ENCODE measurements at regions not wholly inside any gene's neighbourhood (a gene's known extent, or its start where the extent isn't known, plus 50 kb on each side); places are given as distances from the start of the nearest gene placed in this dataset.

DNA sequence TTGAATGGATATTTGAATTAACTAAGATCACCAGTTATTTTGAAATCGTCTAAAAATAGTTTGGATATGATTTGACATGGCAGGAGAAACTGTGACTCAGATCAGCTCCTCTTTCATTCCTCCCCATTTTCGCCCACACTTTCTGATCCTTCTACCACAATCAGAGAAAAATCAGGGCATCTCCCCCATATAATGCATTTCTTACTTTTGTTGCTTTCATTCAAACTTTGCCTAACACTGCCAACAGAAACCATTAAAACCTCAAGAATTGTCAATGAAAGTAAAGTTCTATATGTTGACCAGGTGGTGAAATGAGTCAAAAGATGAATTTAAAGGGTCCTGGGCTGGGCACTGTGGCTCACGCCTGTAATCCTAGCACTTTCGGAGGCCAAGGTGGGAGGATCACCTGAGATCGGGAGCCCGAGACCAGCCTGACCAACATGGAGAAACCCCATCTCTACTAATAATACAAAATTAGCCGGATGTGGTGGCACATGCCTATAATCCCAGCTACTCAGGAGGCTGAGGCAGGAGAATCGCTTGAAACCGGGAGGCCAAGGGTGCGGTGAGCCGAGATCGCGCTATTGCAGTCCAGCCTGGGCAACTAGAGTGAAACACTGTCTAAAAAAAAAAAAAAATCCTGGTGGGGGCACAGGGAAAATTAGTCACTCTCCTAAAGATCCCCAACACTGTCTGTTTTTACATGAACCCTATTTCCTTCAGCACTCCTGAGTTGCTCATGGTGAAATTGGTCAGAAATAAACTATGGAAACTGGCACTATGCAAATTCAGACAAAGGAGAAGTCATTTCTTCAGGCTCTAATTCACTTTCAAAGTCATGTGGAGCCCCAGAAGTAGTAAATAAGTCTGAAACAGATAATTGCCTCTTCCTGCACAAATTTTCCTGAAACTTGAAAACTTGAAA is 122.8 kb upstream of the NOCT start:
- DNase-seq = no peak
- TF ChIP-seq POLR2A (IDR thresholded peaks at IDR 0.05; ENCODE audit: low read length) = no peak
- no peak for TF ChIP-seq GATA1 (IDR thresholded peaks at IDR 0.05; ENCODE audit: low read depth, low read length)

DNA sequence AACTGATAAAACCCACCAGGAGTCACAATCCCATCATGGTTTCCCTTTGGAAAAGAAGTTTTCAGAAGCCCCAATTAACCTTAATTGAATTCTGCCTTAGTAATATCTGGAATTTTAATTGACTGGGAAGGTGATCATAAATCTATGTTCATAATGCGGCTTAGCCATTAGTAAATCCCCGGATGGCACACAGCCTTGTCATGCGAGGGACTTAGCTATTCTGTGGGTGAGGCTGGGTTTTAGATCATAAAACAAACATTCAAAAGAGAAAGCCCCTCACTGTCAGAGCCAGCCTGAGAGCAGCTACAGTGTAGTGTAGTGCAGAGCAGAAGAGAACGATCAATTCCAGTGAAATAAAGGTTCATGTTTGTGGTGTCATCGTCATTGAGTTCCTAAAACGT is 124.0 kb upstream of the NOCT start:
- TF ChIP-seq POLR2A (IDR thresholded peaks at IDR 0.05; ENCODE audit: low read length) (no peak), GATA1 (IDR thresholded peaks at IDR 0.05; ENCODE audit: low read depth, low read length) (no peak)
- DNase-seq = no peak

DNA sequence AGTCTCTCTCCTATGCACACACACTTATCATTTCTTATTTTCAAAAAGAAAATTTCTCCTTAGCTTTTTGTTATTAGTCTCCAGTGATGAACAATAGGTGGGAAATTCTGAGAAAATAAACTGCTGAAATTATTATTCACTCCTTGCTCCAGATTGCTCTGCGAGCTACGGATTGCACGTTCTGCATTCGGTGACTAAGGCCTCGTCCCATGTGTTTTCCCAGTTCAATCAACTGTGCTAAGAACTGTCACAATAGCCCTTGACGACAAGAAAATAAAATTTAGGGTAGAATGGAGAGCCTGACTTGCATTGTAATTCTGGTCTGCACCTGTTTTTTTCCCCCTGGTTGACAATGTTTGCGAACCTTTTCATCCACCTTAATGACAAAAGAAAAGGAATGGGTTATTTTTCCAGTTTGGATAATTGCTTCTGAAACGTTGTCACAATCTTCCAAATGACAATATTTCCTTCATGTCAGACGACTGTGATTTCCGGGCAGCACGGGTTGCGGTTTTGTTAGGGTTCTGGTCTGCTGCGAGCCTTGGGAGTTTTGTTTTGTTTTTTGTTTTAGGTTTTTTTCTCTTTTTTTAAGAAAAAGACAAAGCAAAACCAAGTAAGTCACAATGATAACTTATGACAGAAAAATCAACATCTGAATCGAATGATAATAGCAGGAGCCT is 124.5 kb upstream of the NOCT start:
- DNase-seq = no peak
- TF ChIP-seq GATA1 (IDR thresholded peaks at IDR 0.05; ENCODE audit: low read depth, low read length) (no peak), POLR2A (IDR thresholded peaks at IDR 0.05; ENCODE audit: low read length) (no peak)

DNA sequence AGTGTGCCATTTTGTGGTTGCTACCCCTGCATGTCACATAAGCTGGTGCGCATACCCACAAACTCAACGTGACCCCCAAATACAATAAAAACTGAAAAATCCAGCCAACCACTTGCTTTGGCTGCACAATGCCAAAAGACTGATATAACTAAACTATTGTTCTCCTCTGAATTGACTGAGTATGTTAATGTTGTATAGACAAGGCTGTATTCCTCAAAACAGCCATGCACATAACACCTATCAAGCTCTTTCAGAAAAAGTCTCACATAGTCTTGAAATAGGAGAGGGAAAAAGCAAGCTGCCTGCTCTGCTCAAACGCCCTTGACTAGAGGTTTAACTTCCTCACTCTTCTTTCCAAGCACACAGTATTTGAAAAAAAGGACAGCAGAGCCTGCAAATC is 126.4 kb upstream of the NOCT start:
- no peak for DNase-seq
- TF ChIP-seq POLR2A (IDR thresholded peaks at IDR 0.05; ENCODE audit: low read length) = no peak
- no peak for TF ChIP-seq GATA1 (IDR thresholded peaks at IDR 0.05; ENCODE audit: low read depth, low read length)

DNA sequence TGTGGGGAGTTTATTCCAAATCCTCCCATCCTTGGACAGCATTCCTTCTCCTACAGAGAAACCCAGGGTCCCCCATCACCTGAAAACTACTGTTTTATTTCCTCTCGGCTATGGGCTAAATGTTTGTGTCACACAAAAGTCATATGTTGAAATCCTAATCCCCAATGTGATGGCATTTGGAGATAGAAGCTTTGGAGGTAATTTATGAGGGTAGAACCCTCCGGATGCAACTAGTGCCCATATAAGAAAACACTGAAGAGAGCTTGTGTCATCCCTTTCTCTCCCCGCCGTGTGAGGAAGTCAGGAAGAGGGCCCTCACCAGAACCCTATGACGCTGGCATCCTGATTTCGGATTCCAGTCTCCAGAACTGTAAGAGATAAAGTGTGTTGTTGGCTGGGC is 127.8 kb upstream of the NOCT start:
- no peak for DNase-seq
- no peak for TF ChIP-seq POLR2A (IDR thresholded peaks at IDR 0.05; ENCODE audit: low read length)
- no peak for TF ChIP-seq GATA1 (IDR thresholded peaks at IDR 0.05; ENCODE audit: low read depth, low read length)

DNA sequence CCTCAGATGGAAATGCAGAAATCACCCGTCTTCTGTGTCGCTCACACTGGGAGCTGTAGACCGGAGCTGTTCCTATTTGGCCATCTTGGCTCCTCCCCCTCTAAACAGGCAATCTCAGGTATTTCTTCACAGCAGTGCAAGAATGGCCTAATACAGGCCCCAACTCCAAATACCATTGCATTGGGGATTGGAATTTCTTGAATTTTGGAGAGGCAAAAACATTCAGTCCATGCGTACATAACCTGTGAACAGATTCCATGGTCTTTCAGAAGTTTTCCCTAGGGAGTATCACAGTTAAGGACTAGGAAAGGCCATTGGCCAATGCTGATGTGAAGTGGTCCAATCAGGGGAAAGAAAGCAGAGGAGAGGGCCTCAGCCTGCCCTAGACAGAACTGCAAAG is 128.2 kb upstream of the NOCT start:
- TF ChIP-seq GATA1 (IDR thresholded peaks at IDR 0.05; ENCODE audit: low read depth, low read length) = no peak
- no peak for TF ChIP-seq POLR2A (IDR thresholded peaks at IDR 0.05; ENCODE audit: low read length)
- no peak for DNase-seq

DNA sequence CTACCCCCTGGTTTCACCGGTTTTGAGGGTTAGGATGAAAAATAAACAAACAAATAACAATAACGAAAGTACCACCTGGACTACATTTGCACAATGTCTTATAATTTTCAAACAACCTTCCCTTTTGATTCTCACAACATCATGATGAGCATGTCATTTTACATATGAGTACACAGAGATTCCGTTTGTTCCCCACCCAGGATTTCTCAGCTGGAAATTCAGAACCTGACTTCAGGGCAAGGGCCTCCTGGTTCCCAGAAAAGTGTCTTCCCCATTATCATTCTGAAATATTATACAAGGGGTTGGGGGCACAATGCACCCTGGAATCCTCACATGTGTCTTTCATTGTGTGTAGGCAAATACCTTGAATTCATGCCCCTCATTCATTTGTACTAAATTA is 135.8 kb upstream of the NOCT start:
- no peak for DNase-seq
- TF ChIP-seq POLR2A (IDR thresholded peaks at IDR 0.05; ENCODE audit: low read length) = no peak
- no peak for TF ChIP-seq GATA1 (IDR thresholded peaks at IDR 0.05; ENCODE audit: low read depth, low read length)

DNA sequence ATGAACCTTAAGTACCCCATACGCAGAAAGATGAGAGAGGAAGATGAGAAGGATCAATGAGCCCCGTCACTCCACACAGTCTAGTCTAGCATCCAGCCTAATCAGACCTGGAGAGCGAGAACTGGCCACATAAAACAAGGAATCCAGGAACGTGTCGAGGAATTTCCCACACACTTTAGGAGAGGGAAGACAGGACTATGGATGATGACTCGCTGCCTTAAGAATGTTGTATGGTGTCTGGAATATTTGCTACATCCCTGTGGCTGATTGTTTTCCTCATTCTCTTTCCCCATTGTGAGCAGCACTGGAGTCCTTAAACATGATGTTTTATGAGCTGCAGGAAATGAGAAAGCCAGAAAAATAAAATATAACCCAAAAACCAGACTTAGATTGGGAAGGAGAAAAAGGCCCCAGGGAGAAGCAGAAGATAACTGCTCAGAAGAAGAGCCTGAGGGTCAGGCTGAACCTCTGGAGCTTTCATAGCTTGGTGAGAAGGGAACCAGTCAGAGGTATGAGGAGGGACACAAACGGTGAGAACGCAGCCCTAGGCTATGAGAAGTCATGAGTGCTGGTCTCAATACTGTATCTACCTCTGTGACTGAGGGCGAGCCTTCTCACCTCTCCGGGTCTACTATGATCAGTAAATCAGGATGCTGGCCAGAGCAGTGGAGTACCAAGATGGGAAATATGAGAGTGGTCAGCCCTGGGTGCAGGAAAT is 139.5 kb upstream of the NOCT start:
- DNase-seq = no peak

DNA sequence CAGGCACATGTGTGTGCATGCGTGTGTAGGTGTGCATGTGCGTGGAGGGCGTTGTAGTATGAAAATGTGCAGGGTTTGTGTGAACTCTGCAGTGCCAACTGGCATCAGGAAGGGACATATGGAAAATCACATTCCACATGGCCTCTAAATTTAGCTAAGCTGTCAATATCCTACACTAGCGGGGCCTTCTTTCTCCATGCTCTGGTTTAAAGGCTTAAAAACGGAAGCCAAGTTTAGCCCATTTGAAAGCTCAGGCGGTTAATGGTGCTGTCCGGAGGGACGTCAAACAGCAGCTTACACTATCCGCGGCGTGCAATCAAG is 144.1 kb upstream of the NOCT start:
- no peak for TF ChIP-seq POLR2A (IDR thresholded peaks at IDR 0.05; ENCODE audit: low read length)
- TF ChIP-seq GATA1 (IDR thresholded peaks at IDR 0.05; ENCODE audit: low read depth, low read length) = no peak
- DNase-seq = no peak

More for the DNA sequence above, 139.5 kb upstream of the NOCT start:
- TF ChIP-seq POLR2A (IDR thresholded peaks at IDR 0.05; ENCODE audit: low read length) = no peak
- TF ChIP-seq GATA1 (IDR thresholded peaks at IDR 0.05; ENCODE audit: low read depth, low read length) = no peak

DNA sequence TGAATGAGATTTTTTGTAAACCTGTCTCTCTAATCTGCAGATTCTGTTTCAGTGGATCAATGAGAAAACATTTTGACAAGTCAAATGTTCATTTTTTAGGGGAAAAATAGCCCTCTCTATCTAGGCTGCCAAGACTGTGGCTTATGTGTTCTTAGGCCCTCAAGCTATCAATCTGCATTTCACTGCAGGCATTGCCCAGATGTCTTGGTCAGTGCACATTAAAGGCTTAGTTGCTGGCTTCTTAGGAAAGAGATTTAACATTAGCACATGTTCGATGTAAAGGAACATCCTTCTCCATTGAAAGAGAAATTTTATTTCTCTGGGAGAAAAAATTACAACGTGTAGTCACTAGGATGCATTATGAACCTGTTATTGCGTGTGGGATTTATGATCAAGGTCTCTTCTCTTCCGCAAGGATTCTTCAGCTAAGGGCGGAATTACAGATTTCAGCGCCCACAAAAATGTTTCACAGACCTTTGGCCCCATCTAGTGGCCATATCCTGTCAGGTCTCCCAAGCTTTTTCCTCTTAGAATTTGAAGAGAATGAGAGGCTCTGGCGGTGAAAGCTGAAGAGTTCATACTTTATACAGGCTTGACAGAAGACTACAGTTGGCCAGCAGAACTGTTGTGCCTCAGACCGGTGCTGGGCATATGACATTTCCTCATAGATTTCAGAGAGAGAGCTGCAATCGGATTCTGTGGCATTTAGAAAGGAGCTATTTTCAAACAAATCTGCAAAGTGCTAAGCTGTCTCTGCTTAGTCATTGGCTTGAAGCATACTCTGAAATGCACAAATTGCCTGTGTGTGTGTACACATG is 144.6 kb upstream of the NOCT start:
- peak; percentile 50 to 74 for DNase-seq
- TF ChIP-seq GATA1 (IDR thresholded peaks at IDR 0.05; ENCODE audit: low read depth, low read length) = no peak
- no peak for TF ChIP-seq POLR2A (IDR thresholded peaks at IDR 0.05; ENCODE audit: low read length)

DNA sequence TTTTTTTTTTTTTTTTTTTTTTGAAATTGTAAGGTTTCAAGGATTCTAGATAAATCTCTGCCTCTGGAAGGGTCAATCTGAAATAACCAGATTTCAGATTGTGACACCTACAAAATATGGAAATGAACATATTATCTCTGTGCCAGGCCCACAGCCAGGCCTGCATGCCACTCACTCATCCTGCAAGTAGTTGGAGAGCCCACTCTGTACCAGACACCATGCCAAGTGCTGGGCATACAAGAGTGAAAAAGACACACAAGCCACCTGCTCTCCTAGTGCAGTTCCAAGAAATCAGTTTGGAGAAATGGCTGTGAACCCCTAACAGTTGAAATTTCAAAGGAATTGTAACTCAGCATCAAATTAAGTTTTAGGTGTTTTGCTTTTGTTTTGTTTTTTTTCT is 145.9 kb upstream of the NOCT start:
- no peak for DNase-seq
- TF ChIP-seq GATA1 (IDR thresholded peaks at IDR 0.05; ENCODE audit: low read depth, low read length) (no peak), POLR2A (IDR thresholded peaks at IDR 0.05; ENCODE audit: low read length) (no peak)

DNA sequence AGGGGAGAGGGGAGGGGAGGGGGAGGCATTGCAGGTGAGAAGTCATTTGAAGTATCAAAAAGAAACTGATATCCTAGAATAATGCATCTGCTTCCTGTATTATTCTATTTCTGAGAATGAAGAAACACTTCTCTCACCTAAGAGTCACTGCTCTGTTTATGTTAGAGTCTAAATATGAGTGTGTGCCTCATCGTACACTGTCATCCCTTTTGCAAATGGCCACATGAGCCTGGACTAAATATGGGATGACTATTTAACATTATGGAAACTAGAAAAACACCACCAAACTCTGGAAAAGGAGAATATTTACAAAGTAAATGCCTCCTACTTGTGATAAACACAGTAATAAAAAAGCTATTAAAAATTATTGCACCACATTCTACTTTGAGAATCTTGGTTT is 146.4 kb upstream of the NOCT start:
- no peak for DNase-seq
- TF ChIP-seq POLR2A (IDR thresholded peaks at IDR 0.05; ENCODE audit: low read length) (no peak), GATA1 (IDR thresholded peaks at IDR 0.05; ENCODE audit: low read depth, low read length) (no peak)

DNA sequence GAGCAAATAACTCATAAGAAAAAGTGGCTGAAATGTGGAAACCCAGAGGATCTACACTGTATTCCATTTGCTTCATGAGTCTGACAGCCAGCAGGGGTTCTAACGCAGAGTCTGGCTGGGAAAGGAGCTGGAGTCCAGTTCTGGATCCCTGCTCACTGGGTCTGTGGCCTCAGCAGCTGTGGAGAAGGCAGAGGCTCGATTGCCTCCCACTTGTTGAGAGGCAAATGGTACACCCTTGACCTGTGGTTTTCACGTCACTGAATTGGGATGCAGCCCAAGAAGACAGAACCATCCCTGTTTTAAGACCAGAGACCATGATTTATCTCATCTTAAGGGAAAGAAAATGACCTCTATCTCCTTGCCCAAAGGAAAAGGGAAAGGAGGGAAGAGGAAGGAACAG is 147.0 kb upstream of the NOCT start:
- TF ChIP-seq GATA1 (IDR thresholded peaks at IDR 0.05; ENCODE audit: low read depth, low read length) (no peak), POLR2A (IDR thresholded peaks at IDR 0.05; ENCODE audit: low read length) (no peak)
- DNase-seq = no peak
